Hindlimb muscle (tissue), 1 donor: ENCODE measurements at regions not wholly inside any gene's neighbourhood (a gene's known extent, or its start where the extent isn't known, plus 50 kb on each side); places are given as distances from the start of the nearest gene placed in this dataset.
A peak's percentile ranks its signal among the peaks of the same experiment; 100 is the strongest.

Experiments
- DNase-seq: peaks from one replicate; pipeline ENCODE4 v3.0.0-alpha.2; 2013

DNA sequence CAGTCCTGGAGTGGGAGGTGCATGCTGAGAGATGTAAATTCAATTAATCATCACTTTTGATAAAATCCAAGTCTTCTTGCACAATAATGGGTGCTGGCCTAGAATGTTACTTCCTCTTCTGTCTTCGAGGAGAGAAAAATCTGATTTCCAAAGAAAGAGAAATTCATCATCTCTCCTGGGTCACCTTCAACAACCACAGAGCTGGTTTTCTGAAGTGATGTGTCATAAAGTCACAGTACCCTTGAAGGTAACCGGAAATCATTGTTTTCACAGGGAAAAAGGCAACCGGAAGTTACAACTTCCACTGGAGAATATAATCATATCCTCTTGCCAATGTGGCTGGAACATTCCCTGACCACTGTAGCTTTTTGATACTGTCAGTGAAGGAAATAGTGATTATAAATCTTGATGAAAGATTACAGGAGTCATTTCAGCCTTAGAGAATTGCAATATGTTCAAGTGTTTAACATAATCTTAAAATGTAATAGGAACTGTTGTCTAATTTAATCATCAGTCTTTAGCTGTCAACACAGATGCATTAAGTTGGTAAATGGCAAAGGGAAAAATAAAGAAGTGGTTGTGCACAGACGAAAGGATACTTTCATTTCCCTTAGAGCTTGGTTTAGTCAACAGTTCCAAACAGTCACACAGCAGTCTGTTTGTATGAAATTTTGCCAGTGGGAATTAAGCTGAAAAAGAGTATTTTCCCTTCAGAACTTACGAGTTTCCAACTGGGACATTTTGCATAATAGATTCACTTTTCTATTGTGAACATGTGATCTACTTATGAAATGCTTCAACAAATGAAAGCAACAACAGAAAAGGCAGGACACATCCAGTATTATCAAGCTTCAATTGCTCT lies 106.5 kb upstream of the SLC4A7 start:
- no peak for DNase-seq

DNA sequence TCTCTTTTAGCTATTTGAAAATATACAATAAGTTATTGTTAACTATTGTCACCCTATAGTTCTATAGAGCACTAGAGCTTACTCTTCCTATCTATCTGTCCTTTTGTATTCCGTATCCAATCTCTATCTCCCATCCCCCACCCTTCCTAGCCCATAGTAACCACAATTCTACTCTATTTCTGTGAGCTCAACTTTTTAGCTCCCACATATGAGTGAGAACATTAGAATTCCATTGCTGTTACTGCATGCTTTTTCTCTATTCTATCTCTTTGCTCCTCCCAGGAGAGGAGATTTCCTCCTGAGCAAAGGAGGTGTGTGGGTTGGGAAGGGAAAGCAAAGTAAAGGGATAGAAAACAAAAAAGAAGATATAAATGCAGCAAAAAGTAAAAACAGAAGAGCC lies 105.6 kb upstream of the SLC4A7 start:
- no peak for DNase-seq

DNA sequence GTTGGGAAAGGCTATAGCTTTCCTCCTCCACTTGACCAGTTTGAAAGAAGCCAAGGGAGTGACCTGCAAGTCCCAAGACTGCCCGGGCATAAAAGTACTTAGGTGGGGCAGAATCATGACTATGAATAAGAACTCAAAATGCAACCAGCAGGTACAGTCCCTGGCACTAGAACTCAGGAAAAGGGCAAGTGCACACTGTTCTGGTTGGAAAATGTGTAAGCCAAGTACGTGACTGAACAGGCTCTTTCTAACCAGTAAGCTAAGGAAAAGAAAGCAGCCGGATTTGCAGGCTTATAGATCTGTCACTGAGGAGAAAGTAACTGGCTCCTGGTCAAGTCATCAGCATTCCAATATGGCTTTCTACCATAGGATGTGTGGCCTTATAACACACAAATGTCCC lies 101.2 kb upstream of the SLC4A7 start:
- no peak for DNase-seq

DNA sequence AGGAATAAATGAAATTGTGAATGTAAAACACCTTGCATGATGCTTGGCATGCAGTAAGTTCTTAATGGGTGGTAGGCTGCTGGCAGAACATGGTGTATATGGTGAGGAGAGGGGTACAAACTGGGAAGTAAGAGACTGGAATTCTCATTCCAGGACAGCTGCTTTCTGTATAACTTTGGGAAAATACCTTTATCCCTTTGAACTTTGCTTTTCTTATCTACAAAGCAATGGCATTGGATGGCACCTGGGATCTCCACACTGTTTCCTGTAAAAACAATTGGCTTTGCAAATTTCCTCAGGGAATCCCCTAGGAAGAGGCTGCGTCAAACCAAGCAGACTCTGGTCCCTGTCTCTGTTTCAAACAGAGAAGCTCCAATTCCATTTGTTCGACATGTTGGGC lies 100.7 kb upstream of the SLC4A7 start:
- DNase-seq, result no peak

DNA sequence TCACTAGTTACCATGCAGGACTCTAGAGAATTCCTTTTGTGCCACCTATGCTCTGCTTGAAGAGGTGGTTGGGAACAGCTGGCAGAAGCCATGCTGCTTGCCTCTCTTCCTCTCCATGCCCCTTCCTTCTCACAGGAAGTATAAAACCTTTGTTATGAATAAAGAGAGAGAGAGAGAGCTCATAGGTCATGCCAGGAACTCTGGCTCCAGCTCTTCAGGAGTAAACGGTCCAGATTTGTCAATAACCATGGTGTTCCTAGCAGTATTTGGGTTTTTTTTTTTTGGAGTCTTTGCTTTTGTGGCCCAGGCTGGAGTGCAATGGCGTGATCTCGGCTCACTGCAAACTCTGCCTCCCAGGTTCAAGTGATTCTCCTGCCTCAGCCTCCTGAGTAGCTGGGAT lies 97.7 kb upstream of the SLC4A7 start:
- DNase-seq, result no peak

DNA sequence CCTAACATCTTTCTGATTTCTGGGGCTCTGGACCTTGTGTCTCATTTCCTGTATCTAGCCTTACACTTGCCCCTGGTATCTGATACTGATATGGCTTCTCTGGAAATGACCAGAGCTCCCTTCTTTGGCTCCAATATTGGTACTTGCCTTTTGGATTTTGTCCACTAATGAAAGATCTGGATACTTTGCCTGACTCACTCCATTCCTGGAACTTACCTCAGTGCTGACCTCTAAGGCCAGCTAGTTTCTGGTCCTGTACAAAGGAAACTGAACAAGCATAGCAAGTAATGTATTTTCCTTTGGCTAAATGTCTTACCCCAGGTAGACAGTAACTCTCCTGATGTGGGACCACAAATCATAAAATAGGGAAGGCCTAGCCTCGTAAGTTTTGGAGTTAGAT lies 93.8 kb upstream of the SLC4A7 start:
- DNase-seq, result no peak

DNA sequence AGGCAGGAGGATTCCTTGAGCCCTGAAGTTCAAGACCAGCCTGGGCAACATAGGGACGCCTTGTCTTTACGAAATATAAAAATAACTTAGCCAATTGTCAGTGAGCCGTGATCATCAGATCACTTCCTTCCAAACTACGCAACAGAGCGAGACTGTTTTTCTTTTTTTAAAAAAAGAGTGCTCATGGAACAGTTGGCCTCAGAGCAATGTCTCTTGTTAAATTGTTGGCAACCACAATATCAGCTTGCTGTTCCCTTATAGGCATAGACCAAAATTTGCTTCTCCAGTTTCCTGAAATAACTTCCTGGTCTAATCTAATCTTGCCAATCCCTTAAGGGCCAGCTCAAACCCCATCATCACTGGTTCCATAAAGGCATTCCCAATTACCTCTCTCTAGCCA lies 93.3 kb upstream of the SLC4A7 start:
- no peak for DNase-seq

DNA sequence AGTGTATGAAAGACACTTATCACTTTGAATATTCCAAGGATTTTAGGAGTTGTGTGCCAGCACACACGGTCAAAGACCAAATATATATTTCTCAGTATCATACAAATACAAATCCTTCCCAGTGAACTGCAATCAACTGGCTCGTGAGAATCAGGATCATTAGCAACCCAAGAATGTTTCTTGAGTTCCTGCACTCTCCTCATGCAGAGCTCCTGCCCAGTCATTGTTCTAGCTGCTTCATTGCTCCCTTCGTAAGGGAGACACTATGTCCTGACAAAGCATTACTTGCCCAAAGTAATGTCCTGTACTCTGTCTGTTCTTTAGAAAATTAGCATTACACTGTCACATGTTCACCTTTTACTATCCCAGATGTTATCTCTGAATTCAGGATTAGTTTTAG lies 92.0 kb upstream of the SLC4A7 start:
- no peak for DNase-seq

DNA sequence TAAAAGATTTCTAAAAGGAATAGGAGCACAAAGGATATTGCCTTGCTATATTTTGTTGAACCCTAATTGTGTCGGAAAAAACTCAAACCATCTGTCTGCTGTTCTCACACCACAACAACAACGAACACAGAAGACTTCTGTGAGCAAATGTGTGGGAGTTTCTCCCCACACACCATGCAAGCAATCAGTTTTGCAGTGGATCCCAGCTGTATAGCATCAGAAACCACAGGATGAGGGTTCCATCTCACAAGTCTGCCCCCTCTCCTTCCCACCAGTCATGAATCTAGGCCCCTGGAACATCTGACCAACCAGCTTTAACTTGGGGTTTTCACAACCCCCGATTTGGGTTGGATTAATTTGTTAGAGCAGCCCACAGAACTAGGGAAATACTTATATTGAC lies 91.3 kb upstream of the SLC4A7 start:
- DNase-seq, result no peak

DNA sequence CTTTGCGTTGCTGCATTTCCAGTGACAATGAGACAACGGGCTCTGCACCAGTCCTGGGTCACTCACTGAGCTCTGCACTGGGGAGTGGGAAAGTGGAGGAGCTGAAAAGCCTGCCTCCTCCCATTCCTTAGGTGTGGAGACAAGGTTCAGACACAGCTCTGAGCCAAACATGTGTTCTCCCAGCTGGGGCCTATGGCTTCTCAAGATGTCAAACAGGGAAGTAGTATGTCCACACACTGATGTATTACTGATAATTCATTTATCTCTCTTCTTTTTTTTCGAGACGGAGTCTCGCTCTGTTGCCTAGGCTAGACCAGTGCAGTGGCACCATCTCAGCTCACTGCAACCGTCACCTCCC lies 90.2 kb upstream of the SLC4A7 start:
- DNase-seq, result no peak

DNA sequence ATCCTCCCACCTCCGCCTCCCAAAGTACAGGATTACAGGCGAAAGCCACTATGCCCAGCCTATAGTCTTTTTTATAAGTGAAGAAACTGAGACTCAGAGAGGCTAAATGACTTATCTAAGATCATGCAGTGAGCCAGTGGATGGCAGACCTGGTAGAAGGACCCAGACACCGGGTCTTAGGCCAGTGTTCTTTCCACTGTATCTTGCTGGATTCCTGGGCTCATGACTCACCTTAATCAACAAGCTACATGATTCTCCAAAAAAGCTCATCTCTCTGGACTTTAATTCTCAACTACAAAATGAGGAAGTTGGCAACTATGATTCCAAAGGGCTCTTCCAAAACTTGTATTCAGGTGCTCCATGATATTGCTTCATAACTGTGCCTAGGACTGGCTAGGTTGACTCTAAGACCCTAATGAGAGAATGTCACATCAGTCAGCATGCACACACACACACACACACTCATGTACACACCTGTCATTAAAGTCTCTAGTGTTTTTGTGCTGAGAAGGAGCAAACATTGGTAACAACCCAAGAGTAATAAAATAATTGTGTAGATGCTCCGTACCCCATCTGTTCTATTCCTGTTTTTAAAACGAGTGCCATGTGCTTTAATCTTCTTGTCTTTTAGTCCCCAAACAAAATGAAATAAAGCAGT lies 89.7 kb upstream of the SLC4A7 start:
- no peak for DNase-seq

DNA sequence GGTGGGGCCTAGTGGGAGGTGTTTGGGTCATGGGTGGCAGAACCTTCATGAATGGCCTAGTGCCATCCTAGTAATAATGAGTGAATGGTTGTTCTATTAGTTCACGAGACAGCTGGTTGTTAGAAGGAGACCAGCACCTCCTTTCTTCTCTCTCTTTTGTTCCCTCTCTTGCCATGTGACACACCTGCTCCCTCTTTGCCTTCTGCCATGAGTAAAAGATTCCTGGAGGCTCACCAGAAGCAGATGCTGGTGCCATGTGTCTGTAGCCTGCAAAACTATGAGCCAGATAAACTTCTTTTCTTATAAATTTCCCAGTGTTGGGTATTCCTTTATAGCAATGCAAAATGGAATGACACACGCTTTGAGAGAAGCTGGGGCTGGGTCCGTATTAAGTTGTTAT lies 89.0 kb upstream of the SLC4A7 start:
- DNase-seq, result no peak

DNA sequence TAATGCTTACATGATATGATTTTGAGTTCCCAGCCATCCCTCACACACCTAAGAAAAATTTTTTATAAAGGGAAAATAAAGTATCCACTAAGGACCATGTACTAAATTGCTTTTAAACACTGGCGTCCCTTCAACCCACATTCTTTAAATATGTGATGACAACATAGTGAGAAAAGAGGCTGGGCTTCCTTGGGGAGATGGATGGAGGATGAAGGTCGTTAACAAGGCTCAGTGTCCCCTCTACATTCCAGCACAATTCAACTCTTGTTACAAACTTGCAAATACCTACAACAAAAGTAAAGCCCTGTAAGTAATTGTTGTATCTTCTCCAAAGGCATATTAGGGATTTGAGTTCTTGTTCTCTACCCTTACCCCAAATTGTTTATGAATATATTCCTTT lies 87.2 kb upstream of the SLC4A7 start:
- no peak for DNase-seq

DNA sequence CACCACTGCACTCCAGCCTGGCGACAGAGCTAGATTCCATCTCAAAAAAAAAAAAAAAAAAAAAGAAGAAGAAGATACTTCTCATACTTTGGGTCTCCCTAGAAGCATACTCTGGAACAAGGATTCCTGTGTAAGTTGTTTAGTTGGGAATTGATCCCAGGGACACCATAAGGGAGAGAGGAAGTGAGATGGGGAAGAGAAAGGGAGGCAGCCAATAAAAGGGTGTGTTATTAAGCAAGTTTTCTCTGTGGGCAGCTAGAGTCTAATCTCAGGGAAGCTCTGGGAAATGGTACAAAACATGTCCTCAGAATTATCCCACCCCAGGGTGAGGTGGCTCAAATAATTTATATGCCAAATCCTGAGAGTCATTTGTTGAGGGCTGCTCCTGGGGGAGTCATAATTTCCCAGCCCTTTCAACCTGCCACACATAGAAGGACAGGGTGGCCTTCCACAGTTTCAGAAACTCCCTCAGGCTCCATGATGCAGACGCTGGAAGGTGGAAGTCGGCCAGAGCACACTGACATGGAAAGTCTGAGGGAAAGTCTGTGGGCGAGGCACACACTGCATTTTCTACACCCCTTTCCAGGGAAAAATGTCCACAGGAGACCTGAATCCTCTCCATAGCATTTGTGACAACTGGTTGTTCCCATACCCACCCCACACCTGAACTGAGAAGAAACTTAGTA lies 86.4 kb upstream of the SLC4A7 start:
- peak; percentile 56 for DNase-seq

DNA sequence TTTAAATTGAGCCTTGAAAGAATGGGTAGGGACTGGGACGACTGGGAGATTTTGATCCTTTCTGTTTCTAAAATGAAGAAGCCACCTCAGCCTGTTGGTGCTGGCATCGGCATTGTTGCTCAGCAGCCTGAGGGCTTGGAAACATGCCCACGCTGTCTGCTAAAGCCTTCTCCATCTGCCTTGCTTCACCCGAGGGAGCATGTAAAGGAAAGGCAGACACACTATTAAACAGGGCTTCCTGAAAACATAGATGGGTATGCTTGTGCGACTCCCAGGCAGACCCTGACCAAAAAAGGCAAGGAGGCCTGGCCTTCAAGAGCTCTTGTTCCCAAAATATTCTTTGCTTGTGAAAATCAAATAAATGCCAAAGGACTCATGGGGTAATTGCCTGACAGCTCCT lies 84.2 kb upstream of the SLC4A7 start:
- peak; percentile 35 for DNase-seq

DNA sequence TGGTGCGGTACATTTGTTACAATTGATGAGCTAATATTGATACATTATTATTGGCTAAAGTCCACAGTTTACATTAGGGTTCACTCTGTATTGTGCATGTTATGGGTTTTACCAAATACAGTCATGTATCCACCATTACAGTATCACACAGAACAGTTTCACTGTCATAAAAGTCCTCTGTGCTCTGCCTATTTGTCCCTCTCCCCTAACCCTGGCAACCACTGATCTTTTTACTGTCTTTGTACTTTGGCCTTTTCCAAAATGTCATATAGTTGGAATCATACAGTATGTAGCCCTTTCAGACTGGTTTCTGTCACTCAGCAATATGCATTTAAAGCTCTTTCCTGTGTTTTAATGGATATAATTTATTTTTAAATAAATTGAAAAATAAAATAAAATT lies 83.1 kb upstream of the SLC4A7 start:
- no peak for DNase-seq

DNA sequence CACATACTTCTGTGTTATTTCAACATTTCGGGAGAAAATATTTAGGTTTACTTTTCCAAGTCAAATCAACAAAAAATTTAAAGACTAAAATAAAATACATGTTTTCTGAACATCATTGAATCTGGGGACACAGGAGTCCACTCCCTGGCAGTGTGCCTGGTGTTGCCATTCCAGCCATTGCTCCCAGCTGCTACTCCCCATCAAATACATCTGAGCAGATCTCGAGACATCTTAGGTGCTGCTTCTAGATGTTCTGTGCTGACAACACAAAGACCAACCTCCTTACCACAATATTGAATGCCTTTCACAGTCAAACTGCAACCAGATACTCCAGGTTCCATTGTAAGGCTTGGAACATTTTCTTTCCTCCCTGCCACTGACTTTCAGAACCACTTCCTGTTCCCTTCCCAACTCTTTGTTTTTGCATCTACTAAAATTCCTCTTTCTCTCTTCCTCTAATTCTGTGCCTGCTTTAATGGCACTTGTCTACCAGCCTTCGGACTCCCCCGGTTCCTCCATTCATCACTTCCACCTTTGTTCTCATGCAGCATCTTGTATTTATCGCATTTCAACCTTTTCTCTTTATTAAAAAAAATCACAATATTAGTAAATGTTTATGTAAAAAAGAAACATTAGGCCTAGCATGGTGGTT lies 81.1 kb upstream of the SLC4A7 start:
- no peak for DNase-seq

DNA sequence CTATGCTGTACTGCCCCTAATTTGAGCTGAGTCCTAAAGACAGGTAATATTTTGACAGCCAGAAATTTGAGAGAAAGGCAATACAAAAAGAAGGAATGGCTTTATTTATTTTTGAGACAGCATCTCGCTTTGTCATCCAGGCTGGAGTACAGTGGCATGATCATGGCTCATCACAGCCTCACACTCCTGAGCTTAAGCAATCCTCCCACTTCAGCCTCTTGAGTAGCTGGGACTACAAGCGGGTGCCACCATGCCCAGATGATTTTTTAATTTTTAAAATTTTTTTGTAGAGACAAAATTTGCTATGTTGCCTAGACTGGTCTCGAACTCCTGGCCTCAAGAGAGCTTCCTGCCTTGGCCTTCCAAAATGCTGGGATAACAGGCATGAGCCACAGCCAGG lies 77.4 kb upstream of the SLC4A7 start:
- no peak for DNase-seq

DNA sequence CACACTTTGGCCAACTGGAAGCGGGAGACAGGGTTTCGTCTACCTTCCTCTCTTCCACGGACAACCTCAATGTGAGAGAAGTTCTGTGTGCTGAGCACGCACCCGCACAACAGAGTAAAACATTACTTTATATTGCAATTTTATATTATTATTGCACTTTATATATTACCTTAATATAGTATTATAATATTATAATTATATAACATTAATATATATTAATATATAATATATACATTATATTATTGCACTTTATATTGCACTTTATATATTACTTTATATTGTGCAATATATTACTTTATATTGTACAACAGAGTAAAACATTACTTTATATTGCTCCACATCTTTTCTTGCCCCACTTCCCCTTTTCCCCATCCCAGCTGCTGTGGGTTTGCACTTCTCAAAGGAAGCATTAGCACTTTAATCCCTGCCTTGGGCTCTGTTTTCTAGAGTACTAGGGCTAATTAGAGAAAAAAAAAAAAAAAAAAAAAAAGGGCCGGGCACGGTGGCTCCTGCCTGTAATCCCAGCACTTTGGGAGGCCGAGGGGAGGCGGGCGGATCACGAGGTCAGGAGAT lies 76.4 kb upstream of the SLC4A7 start:
- no peak for DNase-seq

DNA sequence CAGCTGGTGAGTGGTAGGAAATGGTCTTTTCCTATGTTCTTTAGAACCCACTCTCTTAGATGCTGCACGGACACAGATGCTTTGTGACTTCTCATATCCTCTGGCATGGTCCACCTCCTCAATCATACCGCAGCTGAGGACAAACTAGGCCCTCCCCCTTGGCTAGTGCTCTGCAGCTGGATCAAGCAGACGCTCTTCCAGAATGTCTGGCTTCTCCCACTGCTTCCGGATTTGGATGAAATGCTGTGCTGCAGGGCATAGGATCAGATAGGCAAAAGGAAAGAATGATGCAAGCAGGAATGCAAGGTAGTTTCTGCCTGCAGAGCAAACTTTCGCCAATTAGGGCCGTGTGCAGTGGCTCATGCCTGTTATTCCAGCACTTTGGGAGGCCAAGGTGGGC lies 75.7 kb upstream of the SLC4A7 start:
- DNase-seq, result peak; percentile 81

DNA sequence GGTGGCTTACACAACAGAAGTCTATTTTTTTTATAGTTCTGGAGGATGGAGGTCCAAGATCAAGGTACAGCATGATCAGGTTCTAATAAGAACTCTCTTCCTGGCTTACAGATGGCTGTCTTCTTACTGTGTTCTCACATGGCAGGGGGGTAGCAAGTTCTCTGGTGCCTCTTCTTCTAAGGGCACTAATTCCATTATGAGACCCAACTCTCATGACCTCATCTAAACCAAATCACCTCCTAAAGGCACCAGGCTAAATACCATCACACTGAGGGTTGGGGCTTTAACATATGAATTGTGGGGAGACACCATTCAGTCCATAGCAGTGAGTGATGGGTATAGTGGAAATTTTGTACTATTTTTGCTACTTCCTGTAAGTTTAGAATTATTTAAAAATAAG lies 75.2 kb upstream of the SLC4A7 start:
- DNase-seq, result no peak

DNA sequence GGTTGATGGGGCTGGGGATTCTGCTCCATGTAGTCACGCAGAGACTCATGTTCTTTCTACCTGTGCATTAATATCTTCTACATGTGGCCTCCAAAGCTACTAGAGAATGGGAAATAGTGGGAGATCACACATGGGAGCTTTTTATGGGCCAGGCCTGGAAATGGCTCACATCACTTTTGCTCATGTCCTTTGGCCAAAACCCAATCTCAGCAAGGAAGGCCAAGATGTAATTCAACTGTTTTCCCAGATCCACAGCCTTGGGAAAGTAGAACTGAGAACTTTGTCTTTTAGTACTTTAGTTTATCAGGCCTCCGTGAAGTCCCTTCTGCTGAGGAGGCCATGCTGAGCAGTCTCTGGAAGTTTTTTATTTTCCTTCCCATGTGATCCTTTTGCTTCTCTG lies 73.2 kb upstream of the SLC4A7 start:
- DNase-seq, result no peak

DNA sequence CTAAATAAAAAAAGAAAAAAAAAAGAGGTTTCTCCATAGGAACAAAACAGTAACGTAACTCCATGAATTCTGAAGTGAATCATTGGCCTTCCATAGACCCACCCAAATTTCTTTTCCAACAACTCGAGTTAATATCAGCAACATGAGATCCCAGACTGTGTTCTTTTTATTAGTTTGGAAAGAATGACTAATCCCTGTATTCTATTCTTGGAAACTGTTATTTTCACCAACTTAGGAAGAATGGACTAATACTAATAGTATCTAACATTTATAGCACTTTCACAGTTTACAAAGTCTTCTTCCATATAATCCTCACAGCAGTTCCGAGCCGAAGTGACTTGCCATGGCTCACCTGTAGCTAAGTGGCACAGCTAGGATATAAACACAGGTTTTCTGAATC lies 72.7 kb upstream of the SLC4A7 start:
- no peak for DNase-seq
